SK-N-SH treated with all-trans-retinoic acid at 6 μM for 48 hours (cell line): ENCODE measurements at regions not wholly inside any gene's neighbourhood (a gene's known extent, or its start where the extent isn't known, plus 50 kb on each side); places are given as distances from the start of the nearest gene placed in this dataset.

Experiments
- ATAC-seq: fragments of 200-7000 bp; cut with Tn5 transposase; 3 replicates; pipeline ENCODE4 v1.9.1; 2020; ENCODE audit warnings: mild to moderate bottlenecking, moderate library complexity
- ARNTL ChIP-seq: fragments of 450-650 bp; formaldehyde crosslinking; IDR thresholded peaks from 2 replicates; pipeline ENCODE4 v1.5.0; 2020; ENCODE audit warnings: low read depth, mild to moderate bottlenecking, moderate library complexity, borderline replicate concordance
- BACH2 ChIP-seq: fragments of 250-450 bp; sonication (Bioruptor Pico); IDR thresholded peaks from 2 replicates; pipeline ENCODE4 v1.9.0; 2021; ENCODE audit warnings: mild to moderate bottlenecking, borderline replicate concordance
- CREB5 ChIP-seq: fragments of 250-450 bp; sonication (Bioruptor Pico); IDR thresholded peaks from 2 replicates; pipeline ENCODE4 v1.5.1; 2020; ENCODE audit warnings: low read depth, mild to moderate bottlenecking, moderate library complexity
- CSDC2 ChIP-seq: fragments of 250-450 bp; sonication (Bioruptor Pico); IDR thresholded peaks from 2 replicates; pipeline ENCODE4 v1.5.0; 2020; ENCODE audit warnings: mild to moderate bottlenecking, moderate library complexity
- CSRNP3 ChIP-seq: fragments of 250-450 bp; sonication (Bioruptor Pico); IDR thresholded peaks from 2 replicates; pipeline ENCODE4 v1.5.1; 2021; ENCODE audit warnings: mild to moderate bottlenecking, moderate library complexity
- ESRRG ChIP-seq: fragments of 250-450 bp; sonication (Bioruptor Pico); IDR thresholded peaks from 2 replicates; pipeline ENCODE4 v1.6.1; 2021; ENCODE audit warnings: mild to moderate bottlenecking
- GLIS3 ChIP-seq: fragments of 250-450 bp; sonication (Bioruptor Pico); IDR thresholded peaks from 2 replicates; pipeline ENCODE4 v1.5.0; 2020; ENCODE audit warnings: mild to moderate bottlenecking, moderate library complexity
- ISL1 ChIP-seq: fragments of 250-450 bp; sonication (Bioruptor Pico); IDR thresholded peaks from 2 replicates; pipeline ENCODE4 v2.1.2; 2022; ENCODE audit warnings: mild to moderate bottlenecking, moderate library complexity
- PATZ1 ChIP-seq: fragments of 250-450 bp; sonication (Bioruptor Pico); IDR thresholded peaks from 2 replicates; pipeline ENCODE4 v1.8.0; 2020; ENCODE audit warnings: mild to moderate bottlenecking, moderate library complexity, borderline replicate concordance
- POU6F1 ChIP-seq: fragments of 250-450 bp; sonication (Bioruptor Pico); IDR thresholded peaks from 2 replicates; pipeline ENCODE4 v1.8.0; 2021; ENCODE audit warnings: low read depth, mild to moderate bottlenecking, moderate library complexity, borderline replicate concordance
- PPARA ChIP-seq: fragments of 250-450 bp; sonication (Bioruptor Pico); IDR thresholded peaks from 2 replicates; pipeline ENCODE4 v1.5.0; 2020; ENCODE audit warnings: mild to moderate bottlenecking, borderline replicate concordance
- RARB ChIP-seq: fragments of 250-450 bp; sonication (Bioruptor Pico); IDR thresholded peaks from 2 replicates; pipeline ENCODE4 v1.8.0; 2021; ENCODE audit warnings: mild to moderate bottlenecking, moderate library complexity
- SNAI2 ChIP-seq: fragments of 250-450 bp; sonication (Bioruptor Pico); IDR thresholded peaks from 2 replicates; pipeline ENCODE4 v1.5.0; 2020; ENCODE audit warnings: mild to moderate bottlenecking, moderate library complexity
- TCF4 ChIP-seq: fragments of 250-450 bp; sonication (Bioruptor Pico); IDR thresholded peaks from 2 replicates; pipeline ENCODE4 v1.8.0; 2021; ENCODE audit warnings: mild to moderate bottlenecking, moderate library complexity, borderline replicate concordance
- TOX ChIP-seq: fragments of 250-450 bp; sonication (Bioruptor Pico); IDR thresholded peaks from 2 replicates; pipeline ENCODE4 v1.8.0; 2021; ENCODE audit warnings: mild to moderate bottlenecking, moderate library complexity, borderline replicate concordance
- ZC3H10 ChIP-seq: fragments of 250-450 bp; sonication (Bioruptor Pico); IDR thresholded peaks from 2 replicates; pipeline ENCODE4 v1.5.1; 2021; ENCODE audit warnings: mild to moderate bottlenecking, moderate library complexity
- ZFP30 ChIP-seq: fragments of 450-650 bp; formaldehyde crosslinking; IDR thresholded peaks from 2 replicates; pipeline ENCODE4 v1.5.0; 2022; ENCODE audit warnings: mild to moderate bottlenecking, moderate library complexity
- ZNF565 ChIP-seq: fragments of 450-650 bp; formaldehyde crosslinking; conservative IDR thresholded peaks from 2 replicates; pipeline ENCODE4 v1.5.0; 2020; ENCODE audit warnings: low read depth, mild to moderate bottlenecking, moderate library complexity
- ZNF70 ChIP-seq: fragments of 450-650 bp; formaldehyde crosslinking; IDR thresholded peaks from 2 replicates; pipeline ENCODE4 v1.5.0; 2020; ENCODE audit warnings: mild to moderate bottlenecking, moderate library complexity
- ZNF8 ChIP-seq: fragments of 450-650 bp; formaldehyde crosslinking; IDR thresholded peaks from 2 replicates; pipeline ENCODE4 v1.5.0; 2020; ENCODE audit warnings: mild to moderate bottlenecking, moderate library complexity
- TF ChIP-seq, protein P1 (sequence below): fragments of 250-450 bp; sonication (Bioruptor Pico); IDR thresholded peaks from 2 replicates; pipeline ENCODE4 v1.5.0; 2020; ENCODE audit warnings: mild to moderate bottlenecking, moderate library complexity

GRCh38 chr10:62479523-62479922, 105.4 kb downstream of the ZNF365 start (continued):
- no peak for TF ChIP-seq CREB5 (CRISPR knock-in tag)
- no peak for TF ChIP-seq PPARA (CRISPR knock-in tag)
- no peak for TF ChIP-seq TOX (CRISPR knock-in tag)
- no peak for TF ChIP-seq ZNF8 (CRISPR knock-in tag)
- TF ChIP-seq, all 23 proteins: peak for 0

DNA sequence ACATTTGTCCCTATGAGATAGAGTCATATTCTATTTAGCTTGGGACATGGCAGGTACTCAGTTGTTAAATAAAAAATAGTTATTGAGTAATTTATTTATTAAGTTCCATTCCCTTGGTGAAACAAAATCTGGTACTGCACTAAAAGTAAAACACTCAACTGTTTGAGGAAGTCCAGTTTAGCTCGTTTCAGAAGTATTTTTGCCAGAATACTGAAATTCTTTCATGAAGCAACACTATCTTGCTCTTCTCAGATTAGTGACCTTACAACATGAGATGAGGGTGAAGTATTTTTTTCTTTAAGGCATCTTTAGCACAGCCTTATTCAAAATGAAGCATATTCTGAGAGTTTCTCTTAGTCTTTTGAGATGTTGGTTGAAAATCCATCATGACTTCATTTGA, 106.0 kb downstream of the ZNF365 start:
- ATAC-seq = no peak
- no peak for TF ChIP-seq BACH2
- no peak for TF ChIP-seq GLIS3 (CRISPR knock-in tag)
- no peak for TF ChIP-seq POU6F1
- TF ChIP-seq ESRRG (CRISPR knock-in tag) = no peak
- no peak for TF ChIP-seq ARNTL
- TF ChIP-seq SNAI2 (CRISPR knock-in tag) = no peak
- TF ChIP-seq ZC3H10 (CRISPR knock-in tag) = no peak
- TF ChIP-seq TOX (CRISPR knock-in tag) = no peak
- TF ChIP-seq, protein P1, sequence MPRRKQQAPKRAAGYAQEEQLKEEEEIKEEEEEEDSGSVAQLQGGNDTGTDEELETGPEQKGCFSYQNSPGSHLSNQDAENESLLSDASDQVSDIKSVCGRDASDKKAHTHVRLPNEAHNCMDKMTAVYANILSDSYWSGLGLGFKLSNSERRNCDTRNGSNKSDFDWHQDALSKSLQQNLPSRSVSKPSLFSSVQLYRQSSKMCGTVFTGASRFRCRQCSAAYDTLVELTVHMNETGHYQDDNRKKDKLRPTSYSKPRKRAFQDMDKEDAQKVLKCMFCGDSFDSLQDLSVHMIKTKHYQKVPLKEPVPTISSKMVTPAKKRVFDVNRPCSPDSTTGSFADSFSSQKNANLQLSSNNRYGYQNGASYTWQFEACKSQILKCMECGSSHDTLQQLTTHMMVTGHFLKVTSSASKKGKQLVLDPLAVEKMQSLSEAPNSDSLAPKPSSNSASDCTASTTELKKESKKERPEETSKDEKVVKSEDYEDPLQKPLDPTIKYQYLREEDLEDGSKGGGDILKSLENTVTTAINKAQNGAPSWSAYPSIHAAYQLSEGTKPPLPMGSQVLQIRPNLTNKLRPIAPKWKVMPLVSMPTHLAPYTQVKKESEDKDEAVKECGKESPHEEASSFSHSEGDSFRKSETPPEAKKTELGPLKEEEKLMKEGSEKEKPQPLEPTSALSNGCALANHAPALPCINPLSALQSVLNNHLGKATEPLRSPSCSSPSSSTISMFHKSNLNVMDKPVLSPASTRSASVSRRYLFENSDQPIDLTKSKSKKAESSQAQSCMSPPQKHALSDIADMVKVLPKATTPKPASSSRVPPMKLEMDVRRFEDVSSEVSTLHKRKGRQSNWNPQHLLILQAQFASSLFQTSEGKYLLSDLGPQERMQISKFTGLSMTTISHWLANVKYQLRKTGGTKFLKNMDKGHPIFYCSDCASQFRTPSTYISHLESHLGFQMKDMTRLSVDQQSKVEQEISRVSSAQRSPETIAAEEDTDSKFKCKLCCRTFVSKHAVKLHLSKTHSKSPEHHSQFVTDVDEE = no peak
- no peak for TF ChIP-seq ISL1 (CRISPR knock-in tag)
- no peak for TF ChIP-seq CSRNP3
- TF ChIP-seq, all 23 proteins: peak for 0

DNA sequence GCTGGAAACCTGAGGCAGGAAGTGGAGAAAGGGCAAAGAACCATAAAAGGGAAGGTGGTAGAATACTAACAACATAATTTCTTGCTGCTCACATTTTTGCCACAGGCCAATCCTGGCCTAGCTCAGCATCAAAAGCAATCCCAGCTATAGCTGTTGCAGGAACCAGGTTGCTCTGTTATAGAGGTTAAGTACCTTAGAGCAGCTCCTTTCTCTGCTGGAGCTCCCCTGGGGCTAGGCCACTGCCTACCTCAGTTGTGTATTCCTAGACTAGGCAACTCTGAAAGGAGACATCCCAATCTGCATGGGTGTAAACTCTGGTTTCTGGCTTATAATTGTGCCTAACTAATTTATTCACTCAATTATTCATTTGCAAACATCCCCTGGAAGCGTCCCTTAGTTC, 108.4 kb downstream of the ZNF365 start:
- TF ChIP-seq ESRRG (CRISPR knock-in tag) (no peak), CSDC2 (CRISPR knock-in tag) (no peak), TCF4 (CRISPR knock-in tag) (no peak), TOX (CRISPR knock-in tag) (no peak), ZNF70 (CRISPR knock-in tag) (no peak), ZFP30 (no peak)
- no peak for ATAC-seq

DNA sequence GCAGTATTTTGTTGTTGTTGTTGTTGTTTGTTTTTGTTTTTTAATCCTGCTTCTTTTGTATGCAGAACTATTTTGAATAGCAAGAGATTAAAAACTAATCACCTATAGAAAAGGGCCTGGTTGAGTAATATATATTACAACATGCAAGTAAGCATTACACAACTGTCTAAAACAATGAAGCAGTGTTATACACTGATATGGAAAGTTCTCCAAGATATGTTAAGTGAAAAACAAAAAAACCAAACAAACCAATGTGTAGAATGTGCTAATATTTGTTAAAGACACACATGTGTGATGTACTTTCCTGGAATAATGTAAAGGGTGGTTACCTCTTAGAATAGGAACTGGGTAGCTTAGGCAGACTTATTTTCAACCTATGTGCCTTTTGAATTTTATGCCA, 117.4 kb downstream of the ZNF365 start:
- ATAC-seq = no peak
- TF ChIP-seq TCF4 (CRISPR knock-in tag) (no peak), ISL1 (CRISPR knock-in tag) (no peak), ARNTL (no peak), ESRRG (CRISPR knock-in tag) (no peak), ZC3H10 (CRISPR knock-in tag) (no peak), SNAI2 (CRISPR knock-in tag) (no peak), CREB5 (CRISPR knock-in tag) (no peak), RARB (no peak), PATZ1 (no peak), ZFP30 (no peak), ZNF565 (CRISPR knock-in tag) (no peak), BACH2 (no peak), GLIS3 (CRISPR knock-in tag) (no peak), ZNF8 (CRISPR knock-in tag) (no peak)
- TF ChIP-seq, protein P1 = no peak
